AG09309 (cell line): ENCODE measurements at regions not wholly inside any gene's neighbourhood (a gene's known extent, or its start where the extent isn't known, plus 50 kb on each side); places are given as distances from the start of the nearest gene placed in this dataset.

ENCODE experiments used
- DNase-seq: peaks from one replicate; pipeline ENCODE4 v3.0.0-alpha.2; 2010; ENCODE audit warnings: low read depth
- H3K4me3 ChIP-seq: 2 replicates; pipeline ENCODE4 v1.5.1; 2011; ENCODE audit warnings: mild to moderate bottlenecking, low read depth, low read length, moderate library complexity; ENCODE audit not compliant: control insufficient read depth
- TF ChIP-seq, protein P1 (sequence below): IDR thresholded peaks from 2 replicates; pipeline ENCODE4 v1.5.1; 2011; ENCODE audit warnings: mild to moderate bottlenecking, low read depth, low read length, inconsistent platforms; ENCODE audit not compliant: insufficient read depth, control insufficient read depth; ENCODE audit errors: missing control alignments

DNA sequence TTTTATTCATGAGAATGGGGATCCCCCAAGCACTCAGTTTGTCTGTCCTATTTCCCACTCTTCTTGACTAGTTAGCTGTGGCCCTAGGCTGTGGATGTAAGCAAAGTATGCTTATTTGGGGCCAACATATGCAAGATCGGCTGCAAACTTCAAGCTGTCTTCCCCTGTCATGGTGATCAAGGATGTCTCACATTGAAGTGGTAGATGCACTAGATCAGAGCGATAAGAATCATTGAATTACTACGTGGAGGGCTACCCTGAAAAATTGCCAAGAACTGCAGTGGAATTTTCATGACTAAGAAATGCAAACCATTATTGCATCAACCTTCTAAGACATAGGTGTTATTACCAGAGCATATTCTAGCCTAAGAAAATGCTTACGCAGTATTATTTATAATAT is 527.4 kb downstream of the RNF144A start:
- DNase-seq: no peak
- TF ChIP-seq, protein P1, sequence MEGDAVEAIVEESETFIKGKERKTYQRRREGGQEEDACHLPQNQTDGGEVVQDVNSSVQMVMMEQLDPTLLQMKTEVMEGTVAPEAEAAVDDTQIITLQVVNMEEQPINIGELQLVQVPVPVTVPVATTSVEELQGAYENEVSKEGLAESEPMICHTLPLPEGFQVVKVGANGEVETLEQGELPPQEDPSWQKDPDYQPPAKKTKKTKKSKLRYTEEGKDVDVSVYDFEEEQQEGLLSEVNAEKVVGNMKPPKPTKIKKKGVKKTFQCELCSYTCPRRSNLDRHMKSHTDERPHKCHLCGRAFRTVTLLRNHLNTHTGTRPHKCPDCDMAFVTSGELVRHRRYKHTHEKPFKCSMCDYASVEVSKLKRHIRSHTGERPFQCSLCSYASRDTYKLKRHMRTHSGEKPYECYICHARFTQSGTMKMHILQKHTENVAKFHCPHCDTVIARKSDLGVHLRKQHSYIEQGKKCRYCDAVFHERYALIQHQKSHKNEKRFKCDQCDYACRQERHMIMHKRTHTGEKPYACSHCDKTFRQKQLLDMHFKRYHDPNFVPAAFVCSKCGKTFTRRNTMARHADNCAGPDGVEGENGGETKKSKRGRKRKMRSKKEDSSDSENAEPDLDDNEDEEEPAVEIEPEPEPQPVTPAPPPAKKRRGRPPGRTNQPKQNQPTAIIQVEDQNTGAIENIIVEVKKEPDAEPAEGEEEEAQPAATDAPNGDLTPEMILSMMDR: no peak
- H3K4me3 ChIP-seq: no peak overlapping the region

GRCh38 chr2:7448578-7449264 is 531.5 kb downstream of the RNF144A start:
- H3K4me3 ChIP-seq: no peak overlapping the region
- TF ChIP-seq, protein P1: no peak
- DNase-seq: no peak

GRCh38 chr2:7449298-7449697 is 532.1 kb downstream of the RNF144A start:
- no peak for DNase-seq
- TF ChIP-seq, protein P1: no peak
- H3K4me3 ChIP-seq: no peak overlapping the region

DNA sequence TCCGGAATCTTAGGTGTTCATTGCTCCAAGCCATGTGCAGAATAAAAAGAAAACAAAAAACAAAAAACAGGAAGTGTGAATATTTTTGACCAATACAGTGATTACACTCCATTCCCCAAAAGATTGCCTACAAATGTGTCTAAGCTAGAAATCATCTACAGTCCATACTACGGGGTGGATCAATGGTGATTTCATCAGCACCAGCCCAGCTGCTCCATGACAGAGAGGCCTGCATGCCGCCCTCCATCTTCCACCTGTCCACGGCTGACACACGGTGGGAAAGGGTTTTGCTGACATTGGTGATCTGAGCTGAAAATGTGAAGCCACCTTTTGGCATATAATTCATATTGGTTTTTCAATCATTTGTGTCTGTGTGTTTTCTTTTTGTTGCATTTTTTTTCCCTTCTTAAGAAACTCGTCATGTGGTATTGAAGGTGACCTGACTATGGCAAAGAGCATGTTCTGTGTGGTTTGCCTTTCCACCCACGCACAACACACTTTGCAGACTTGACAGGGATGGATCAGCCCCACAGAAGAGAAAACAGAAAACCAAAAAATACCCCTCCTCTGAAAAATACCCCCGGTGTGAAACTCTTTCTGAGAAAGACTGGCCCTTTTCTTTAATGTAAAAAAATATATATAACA is 533.1 kb downstream of the RNF144A start:
- TF ChIP-seq, protein P1: no peak
- H3K4me3 ChIP-seq: no peak overlapping the region
- no peak for DNase-seq

DNA sequence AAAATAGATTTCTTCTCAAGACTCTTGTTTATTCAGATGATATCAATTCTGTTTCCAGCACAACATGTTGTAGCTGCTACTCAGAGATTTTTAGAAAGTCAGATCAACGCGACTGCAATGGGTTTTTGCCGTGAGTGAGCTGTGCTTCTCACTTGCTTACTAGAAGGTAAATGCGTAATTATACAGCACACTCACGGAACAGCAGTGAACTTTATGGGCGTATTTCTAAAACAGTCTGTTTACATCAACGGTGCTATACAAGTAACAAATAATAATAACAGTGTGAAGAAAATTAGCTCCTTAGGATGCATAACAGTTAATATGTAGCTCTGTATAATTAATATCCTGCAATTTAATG is 533.6 kb downstream of the RNF144A start:
- TF ChIP-seq, protein P1: no peak
- H3K4me3 ChIP-seq: no peak overlapping the region
- DNase-seq: no peak

- no peak overlapping the region for H3K4me3 ChIP-seq
- no peak for DNase-seq
- TF ChIP-seq, protein P1: no peak
Measured at GRCh38 chr2:7452110-7452876, 535.1 kb downstream of the RNF144A start.
